ENCODE measurements at regions not wholly inside any gene's neighbourhood (a gene's known extent, or its start where the extent isn't known, plus 50 kb on each side); places are given as distances from the start of the nearest gene placed in this dataset.

- peaks cover 0 to 20% of the 10 kb centered on the region in 2 donors for H3K27me3 ChIP-seq (ENCODE audit: control insufficient read depth in 2 of 2, insufficient read depth in 1 of 2, low read length in 1 of 2)
These were observed 120.2 kb downstream of the FAM53A start for GRCh38 chr4:1563768-1564485.

GRCh38 chr4:1563241-1563640 is 120.9 kb downstream of the FAM53A start:
- WGBS, result 80% methylated on average over 9 of the region's 9 CpGs
- no peaks in the 10 kb centered on the region for H3K4me1 ChIP-seq (ENCODE audit: control insufficient read depth in 2 of 2, insufficient read depth in 2 of 2, low read length in 2 of 2)
- H3K9me3 ChIP-seq (ENCODE audit: control insufficient read depth in 2 of 2, insufficient read depth in 1 of 2, low read length in 1 of 2), result no peaks in the 10 kb centered on the region
- H3K36me3 ChIP-seq (ENCODE audit: control insufficient read depth in 2 of 2, insufficient read depth in 2 of 2, low read length in 1 of 2), result no peaks in the 10 kb centered on the region
- no peak for DNase-seq (ENCODE audit: low read depth in 6 of 9, low spot score in 9 of 9)
- H3K27ac ChIP-seq (ENCODE audit: low read depth in 1 of 2, low read length in 1 of 2), result no peak overlapping the region
- H3K27me3 ChIP-seq (ENCODE audit: control insufficient read depth in 2 of 2, insufficient read depth in 1 of 2, low read length in 1 of 2), result peaks cover 0 to 19% of the 10 kb centered on the region in 2 donors
- H3K4me3 ChIP-seq (ENCODE audit: low read length in 2 of 2), result no peak overlapping the region

More at GRCh38 chr4:1563768-1564485, 120.2 kb downstream of the FAM53A start:
- Histone ChIP-seq H3K4me1 (ENCODE audit: control insufficient read depth in 2 of 2, insufficient read depth in 2 of 2, low read length in 2 of 2) (no peaks in the 10 kb centered on the region), H3K36me3 (ENCODE audit: control insufficient read depth in 2 of 2, insufficient read depth in 2 of 2, low read length in 1 of 2) (no peaks in the 10 kb centered on the region), H3K9me3 (ENCODE audit: control insufficient read depth in 2 of 2, insufficient read depth in 1 of 2, low read length in 1 of 2) (no peaks in the 10 kb centered on the region), H3K27ac (ENCODE audit: low read depth in 1 of 2, low read length in 1 of 2) (no peak overlapping the region), H3K4me3 (ENCODE audit: low read length in 2 of 2) (no peak overlapping the region)
- DNase-seq (ENCODE audit: low read depth in 6 of 9, low spot score in 9 of 9), result no peak
- 75% methylated on average over 20 of the region's 20 CpGs for WGBS

GRCh38 chr4:1562771-1563170 is 121.3 kb downstream of the FAM53A start:
- peaks cover 0 to 19% of the 10 kb centered on the region in 2 donors for H3K27me3 ChIP-seq (ENCODE audit: control insufficient read depth in 2 of 2, insufficient read depth in 1 of 2, low read length in 1 of 2)

GRCh38 chr4:1562371-1562770 is 121.7 kb downstream of the FAM53A start:
- DNase-seq (ENCODE audit: low read depth in 6 of 9, low spot score in 9 of 9), result no peak

More at GRCh38 chr4:1562771-1563170, 121.3 kb downstream of the FAM53A start:
- Histone ChIP-seq H3K4me3 (ENCODE audit: low read length in 2 of 2) (no peak overlapping the region), H3K36me3 (ENCODE audit: control insufficient read depth in 2 of 2, insufficient read depth in 2 of 2, low read length in 1 of 2) (no peaks in the 10 kb centered on the region), H3K27ac (ENCODE audit: low read depth in 1 of 2, low read length in 1 of 2) (no peak overlapping the region), H3K4me1 (ENCODE audit: control insufficient read depth in 2 of 2, insufficient read depth in 2 of 2, low read length in 2 of 2) (no peaks in the 10 kb centered on the region), H3K9me3 (ENCODE audit: control insufficient read depth in 2 of 2, insufficient read depth in 1 of 2, low read length in 1 of 2) (no peaks in the 10 kb centered on the region)
- 92% methylated on average over 12 of the region's 12 CpGs for WGBS
- DNase-seq (ENCODE audit: low read depth in 6 of 9, low spot score in 9 of 9), result no peak

GRCh38 chr4:1561286-1561990 is 122.7 kb downstream of the FAM53A start:
- no peaks in the 10 kb centered on the region for H3K4me1 ChIP-seq (ENCODE audit: control insufficient read depth in 2 of 2, insufficient read depth in 2 of 2, low read length in 2 of 2)
- no peak overlapping the region for H3K4me3 ChIP-seq (ENCODE audit: low read length in 2 of 2)
- 91% methylated on average over 26 of the region's 26 CpGs for WGBS
- H3K36me3 ChIP-seq (ENCODE audit: control insufficient read depth in 2 of 2, insufficient read depth in 2 of 2, low read length in 1 of 2), result no peaks in the 10 kb centered on the region
- H3K27me3 ChIP-seq (ENCODE audit: control insufficient read depth in 2 of 2, insufficient read depth in 1 of 2, low read length in 1 of 2), result peaks cover 0 to 23% of the 10 kb centered on the region in 2 donors
- no peak overlapping the region for H3K27ac ChIP-seq (ENCODE audit: low read depth in 1 of 2, low read length in 1 of 2)
- DNase-seq (ENCODE audit: low read depth in 6 of 9, low spot score in 9 of 9), result no peak
- no peaks in the 10 kb centered on the region for H3K9me3 ChIP-seq (ENCODE audit: control insufficient read depth in 2 of 2, insufficient read depth in 1 of 2, low read length in 1 of 2)

More at GRCh38 chr4:1562371-1562770, 121.7 kb downstream of the FAM53A start:
- WGBS, result 90% methylated on average over 19 of the region's 19 CpGs
- Histone ChIP-seq H3K9me3 (ENCODE audit: control insufficient read depth in 2 of 2, insufficient read depth in 1 of 2, low read length in 1 of 2) (no peaks in the 10 kb centered on the region), H3K4me1 (ENCODE audit: control insufficient read depth in 2 of 2, insufficient read depth in 2 of 2, low read length in 2 of 2) (no peaks in the 10 kb centered on the region), H3K27ac (ENCODE audit: low read depth in 1 of 2, low read length in 1 of 2) (no peak overlapping the region), H3K4me3 (ENCODE audit: low read length in 2 of 2) (no peak overlapping the region), H3K36me3 (ENCODE audit: control insufficient read depth in 2 of 2, insufficient read depth in 2 of 2, low read length in 1 of 2) (no peaks in the 10 kb centered on the region), H3K27me3 (ENCODE audit: control insufficient read depth in 2 of 2, insufficient read depth in 1 of 2, low read length in 1 of 2) (peaks cover 0 to 19% of the 10 kb centered on the region in 2 donors)

- no peak overlapping the region for H3K27ac ChIP-seq (ENCODE audit: low read depth in 1 of 2, low read length in 1 of 2)
- no peaks in the 10 kb centered on the region for H3K36me3 ChIP-seq (ENCODE audit: control insufficient read depth in 2 of 2, insufficient read depth in 2 of 2, low read length in 1 of 2)
- DNase-seq (ENCODE audit: low read depth in 6 of 9, low spot score in 9 of 9), result no peak
- no peaks in the 10 kb centered on the region for H3K9me3 ChIP-seq (ENCODE audit: control insufficient read depth in 2 of 2, insufficient read depth in 1 of 2, low read length in 1 of 2)
- no peak overlapping the region for H3K4me3 ChIP-seq (ENCODE audit: low read length in 2 of 2)
- 91% methylated on average over 40 of the region's 40 CpGs for WGBS
- no peaks in the 10 kb centered on the region for H3K4me1 ChIP-seq (ENCODE audit: control insufficient read depth in 2 of 2, insufficient read depth in 2 of 2, low read length in 2 of 2)
- H3K27me3 ChIP-seq (ENCODE audit: control insufficient read depth in 2 of 2, insufficient read depth in 1 of 2, low read length in 1 of 2), result peaks cover 0 to 32% of the 10 kb centered on the region in 2 donors
These were observed 124.0 kb downstream of the FAM53A start for GRCh38 chr4:1559896-1560650.

GRCh38 chr4:1558205-1558604 is 125.9 kb downstream of the FAM53A start:
- 77% methylated on average over 10 of the region's 10 CpGs for WGBS
- DNase-seq (ENCODE audit: low read depth in 6 of 9, low spot score in 9 of 9), result no peak
- H3K4me1 ChIP-seq (ENCODE audit: control insufficient read depth in 2 of 2, insufficient read depth in 2 of 2, low read length in 2 of 2), result no peaks in the 10 kb centered on the region

GRCh38 chr4:1557221-1557597 is 126.9 kb downstream of the FAM53A start:
- WGBS, result 82% methylated on average over 13 of the region's 13 CpGs
- no peaks in the 10 kb centered on the region for H3K9me3 ChIP-seq (ENCODE audit: control insufficient read depth in 2 of 2, insufficient read depth in 1 of 2, low read length in 1 of 2)
- H3K27ac ChIP-seq (ENCODE audit: low read depth in 1 of 2, low read length in 1 of 2), result no peak overlapping the region
- no peaks in the 10 kb centered on the region for H3K4me1 ChIP-seq (ENCODE audit: control insufficient read depth in 2 of 2, insufficient read depth in 2 of 2, low read length in 2 of 2)
- peaks cover 0 to 35% of the 10 kb centered on the region in 2 donors for H3K27me3 ChIP-seq (ENCODE audit: control insufficient read depth in 2 of 2, insufficient read depth in 1 of 2, low read length in 1 of 2)
- no peaks in the 10 kb centered on the region for H3K36me3 ChIP-seq (ENCODE audit: control insufficient read depth in 2 of 2, insufficient read depth in 2 of 2, low read length in 1 of 2)
- no peak overlapping the region for H3K4me3 ChIP-seq (ENCODE audit: low read length in 2 of 2)
- no peak for DNase-seq (ENCODE audit: low read depth in 6 of 9, low spot score in 9 of 9)

More at GRCh38 chr4:1558205-1558604, 125.9 kb downstream of the FAM53A start:
- H3K27me3 ChIP-seq (ENCODE audit: control insufficient read depth in 2 of 2, insufficient read depth in 1 of 2, low read length in 1 of 2), result peaks cover 0 to 34% of the 10 kb centered on the region in 2 donors
- H3K27ac ChIP-seq (ENCODE audit: low read depth in 1 of 2, low read length in 1 of 2), result no peak overlapping the region
- no peaks in the 10 kb centered on the region for H3K36me3 ChIP-seq (ENCODE audit: control insufficient read depth in 2 of 2, insufficient read depth in 2 of 2, low read length in 1 of 2)
- no peak overlapping the region for H3K4me3 ChIP-seq (ENCODE audit: low read length in 2 of 2)
- no peaks in the 10 kb centered on the region for H3K9me3 ChIP-seq (ENCODE audit: control insufficient read depth in 2 of 2, insufficient read depth in 1 of 2, low read length in 1 of 2)
